Natural killer cell (primary cell): ENCODE measurements at regions not wholly inside any gene's neighbourhood (a gene's known extent, or its start where the extent isn't known, plus 50 kb on each side); places are given as distances from the start of the nearest gene placed in this dataset.

ENCODE experiments used
- ATAC-seq, 3 donors: fragments of 150-1000 bp in 2 of 3; fragments of 200-7000 bp in 1 of 3; cut with Tn5 transposase; 1 replicate in 1 of 3; 2 replicates in 2 of 3; pipeline ENCODE4 v1.10.0; 2021; ENCODE audit warnings: mild to moderate bottlenecking in 2 of 3, moderate library complexity in 2 of 3
- DNase-seq, 2 donors: peaks; one replicate each; pipeline versions ENCODE4 v3.0.0 to v3.0.0-alpha.2; 2013 to 2021; ENCODE audit warnings: mixed read lengths in 1 of 2
- H3K27ac ChIP-seq: one replicate; pipeline ENCODE4 v1.5.1; 2013; ENCODE audit warnings: mild to moderate bottlenecking, low read length
- H3K27me3 ChIP-seq: one replicate; pipeline ENCODE4 v1.6.1; 2013; ENCODE audit warnings: low read length; ENCODE audit not compliant: control insufficient read depth, insufficient read depth
- H3K36me3 ChIP-seq: one replicate; pipeline ENCODE4 v1.6.1; 2013; ENCODE audit warnings: low read length; ENCODE audit not compliant: control insufficient read depth, insufficient read depth
- H3K4me1 ChIP-seq: one replicate; pipeline ENCODE4 v1.6.1; 2013; ENCODE audit warnings: low read length; ENCODE audit not compliant: control insufficient read depth, insufficient read depth
- H3K4me3 ChIP-seq: one replicate; pipeline ENCODE4 v1.5.1; 2013; ENCODE audit warnings: low read length
- H3K9me3 ChIP-seq: one replicate; pipeline ENCODE4 v1.6.1; 2013; ENCODE audit warnings: low read length; ENCODE audit not compliant: control insufficient read depth, insufficient read depth
- H3K27ac Mint-ChIP-seq, 2 donors: one replicate each; pipeline ENCODE4 v1.8.0; 2022; ENCODE audit warnings: mild to moderate bottlenecking in 2 of 2, mixed read lengths in 2 of 2, moderate library complexity in 1 of 2
- H3K27me3 Mint-ChIP-seq, 2 donors: one replicate each; pipeline ENCODE4 v1.8.0; 2022; ENCODE audit warnings: low read depth in 2 of 2, mixed read lengths in 2 of 2
- H3K36me3 Mint-ChIP-seq: one replicate; pipeline ENCODE4 v1.8.0; 2022; ENCODE audit warnings: mixed read lengths
- H3K4me1 Mint-ChIP-seq, 2 donors: one replicate each; pipeline ENCODE4 v1.8.0; 2022; ENCODE audit warnings: mixed read lengths in 2 of 2
- H3K4me3 Mint-ChIP-seq: one replicate; pipeline ENCODE4 v1.8.0; 2022; ENCODE audit warnings: mild to moderate bottlenecking, moderate library complexity, mixed read lengths
- H3K9me3 Mint-ChIP-seq, 2 donors: one replicate each; pipeline ENCODE4 v1.8.0; 2022; ENCODE audit warnings: mixed read lengths in 2 of 2
- CTCF ChIP-seq: fragments of 200-600 bp; IDR thresholded peaks from one replicate; pipeline ENCODE4 v1.8.0; 2022; ENCODE audit warnings: antibody characterized with exemption
- WGBS: methylation state at CpG from one replicate; pipeline ENCODE4 v1.1.7; 2013; ENCODE audit warnings: missing lambda C conversion rate; ENCODE audit not compliant: insufficient coverage; 5-methylcytosine and 5-hydroxymethylcytosine counted together
- intact Hi-C: fragments of 100-400 bp; cut with micrococcal nuclease; formaldehyde crosslinking; loops from one replicate; pipeline ENCODE4 v1.14.2; 2022

GRCh38 chr5:174901336-174901735, 177.0 kb downstream of the MSX2 start:
- H3K4me1 Mint-ChIP-seq: no peaks in the 10 kb centered on the region
- Histone ChIP-seq H3K27me3 (no peaks in the 10 kb centered on the region), H3K27ac (no peak overlapping the region), H3K36me3 (no peaks in the 10 kb centered on the region), H3K4me1 (no peaks in the 10 kb centered on the region), H3K9me3 (no peaks in the 10 kb centered on the region), H3K4me3 (no peak overlapping the region)
- peaks cover 5 to 10% of the 10 kb centered on the region in 2 donors for H3K27me3 Mint-ChIP-seq
- DNase-seq (no peak), ATAC-seq (no peak)
- intact Hi-C loops: no loop called here
- no peak for TF ChIP-seq CTCF
- H3K36me3 Mint-ChIP-seq: no peaks in the 10 kb centered on the region
- no peaks in the 10 kb centered on the region for H3K9me3 Mint-ChIP-seq
- no peak overlapping the region for H3K27ac Mint-ChIP-seq
- no peak overlapping the region for H3K4me3 Mint-ChIP-seq
- WGBS: 94% methylated on average over 19 of the region's 19 CpGs

DNA sequence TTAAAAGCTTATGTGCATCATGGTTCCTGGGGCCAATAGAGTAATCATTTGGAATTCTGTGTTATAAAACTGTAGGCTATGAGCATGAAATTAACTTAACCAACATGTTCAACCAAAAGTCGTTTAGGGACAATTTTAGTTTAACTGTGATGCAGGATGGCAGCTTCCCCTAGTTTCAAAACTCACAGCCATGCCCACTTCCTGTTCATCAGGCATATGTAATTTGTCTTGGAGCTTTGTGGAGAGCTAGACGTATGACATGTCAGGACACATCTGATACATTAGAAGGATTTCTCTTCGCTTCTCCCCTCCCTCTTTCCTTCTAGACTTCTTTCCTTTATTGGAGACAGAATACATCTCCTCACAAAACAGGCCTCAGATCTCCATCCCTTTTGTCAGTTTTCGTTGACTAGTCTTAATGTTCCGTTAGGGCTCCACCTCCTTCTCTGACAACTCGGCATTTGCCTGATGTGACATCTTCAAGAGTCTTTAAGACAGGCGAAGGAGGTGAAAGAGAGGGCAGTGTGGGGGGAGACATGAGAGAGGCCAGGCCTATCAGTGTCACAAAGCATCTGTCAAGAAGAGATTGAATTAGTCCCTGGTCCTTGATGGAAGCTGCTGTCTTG, 176.0 kb downstream of the MSX2 start:
- no peak overlapping the region for H3K4me3 ChIP-seq
- Mint-ChIP-seq H3K27ac (no peak overlapping the region), H3K4me3 (no peak overlapping the region), H3K9me3 (no peaks in the 10 kb centered on the region), H3K27me3 (peaks cover 0 to 5% of the 10 kb centered on the region in 2 donors), H3K4me1 (no peaks in the 10 kb centered on the region), H3K36me3 (no peaks in the 10 kb centered on the region)
- TF ChIP-seq CTCF: no peak
- no peak overlapping the region for H3K27ac ChIP-seq
- intact Hi-C loops: no loop called here
- ATAC-seq (no peak), DNase-seq (no peak)
- no peaks in the 10 kb centered on the region for H3K4me1 ChIP-seq
- 58% methylated on average over 6 of the region's 7 CpGs for WGBS
- no peaks in the 10 kb centered on the region for H3K36me3 ChIP-seq
- H3K9me3 ChIP-seq: no peaks in the 10 kb centered on the region
- no peaks in the 10 kb centered on the region for H3K27me3 ChIP-seq

GRCh38 chr5:174897281-174897950, 173.0 kb downstream of the MSX2 start:
- no peak overlapping the region for H3K27ac Mint-ChIP-seq
- Histone ChIP-seq H3K9me3 (no peaks in the 10 kb centered on the region), H3K27me3 (no peaks in the 10 kb centered on the region), H3K27ac (no peak overlapping the region), H3K4me1 (no peaks in the 10 kb centered on the region), H3K4me3 (no peak overlapping the region), H3K36me3 (no peaks in the 10 kb centered on the region)
- intact Hi-C loops: no loop called here
- H3K36me3 Mint-ChIP-seq: no peaks in the 10 kb centered on the region
- ATAC-seq (no peak), DNase-seq (no peak)
- H3K9me3 Mint-ChIP-seq: no peaks in the 10 kb centered on the region
- TF ChIP-seq CTCF: no peak
- H3K4me3 Mint-ChIP-seq: no peak overlapping the region
- 84% methylated on average over 4 of the region's 4 CpGs for WGBS
- no peaks in the 10 kb centered on the region for H3K27me3 Mint-ChIP-seq
- H3K4me1 Mint-ChIP-seq: no peaks in the 10 kb centered on the region

- no peak for TF ChIP-seq CTCF
- Mint-ChIP-seq H3K27me3 (no peaks in the 10 kb centered on the region), H3K36me3 (no peaks in the 10 kb centered on the region), H3K4me3 (no peak overlapping the region), H3K27ac (no peak overlapping the region), H3K4me1 (no peaks in the 10 kb centered on the region), H3K9me3 (no peaks in the 10 kb centered on the region)
- DNase-seq: no peak
- H3K4me3 ChIP-seq: no peak overlapping the region
- H3K36me3 ChIP-seq: no peaks in the 10 kb centered on the region
- H3K27ac ChIP-seq: no peak overlapping the region
- H3K4me1 ChIP-seq: no peaks in the 10 kb centered on the region
- intact Hi-C loops: no loop called here
- H3K9me3 ChIP-seq: no peaks in the 10 kb centered on the region
- ATAC-seq: no peak
- WGBS: 95% methylated on average over 4 of the region's 4 CpGs
- no peaks in the 10 kb centered on the region for H3K27me3 ChIP-seq
These were observed 171.0 kb downstream of the MSX2 start for GRCh38 chr5:174895360-174895759.
